ENCODE measurements at regions not wholly inside any gene's neighbourhood (a gene's known extent, or its start where the extent isn't known, plus 50 kb on each side); places are given as distances from the start of the nearest gene placed in this dataset.

GRCh38 chr3:28109829-28110228 is 131.6 kb upstream of the CMC1 start:
- ChIA-PET CTCF (no interaction called here), POLR2A (no interaction called here)
- TF ChIP-seq, protein P1, sequence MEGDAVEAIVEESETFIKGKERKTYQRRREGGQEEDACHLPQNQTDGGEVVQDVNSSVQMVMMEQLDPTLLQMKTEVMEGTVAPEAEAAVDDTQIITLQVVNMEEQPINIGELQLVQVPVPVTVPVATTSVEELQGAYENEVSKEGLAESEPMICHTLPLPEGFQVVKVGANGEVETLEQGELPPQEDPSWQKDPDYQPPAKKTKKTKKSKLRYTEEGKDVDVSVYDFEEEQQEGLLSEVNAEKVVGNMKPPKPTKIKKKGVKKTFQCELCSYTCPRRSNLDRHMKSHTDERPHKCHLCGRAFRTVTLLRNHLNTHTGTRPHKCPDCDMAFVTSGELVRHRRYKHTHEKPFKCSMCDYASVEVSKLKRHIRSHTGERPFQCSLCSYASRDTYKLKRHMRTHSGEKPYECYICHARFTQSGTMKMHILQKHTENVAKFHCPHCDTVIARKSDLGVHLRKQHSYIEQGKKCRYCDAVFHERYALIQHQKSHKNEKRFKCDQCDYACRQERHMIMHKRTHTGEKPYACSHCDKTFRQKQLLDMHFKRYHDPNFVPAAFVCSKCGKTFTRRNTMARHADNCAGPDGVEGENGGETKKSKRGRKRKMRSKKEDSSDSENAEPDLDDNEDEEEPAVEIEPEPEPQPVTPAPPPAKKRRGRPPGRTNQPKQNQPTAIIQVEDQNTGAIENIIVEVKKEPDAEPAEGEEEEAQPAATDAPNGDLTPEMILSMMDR (IDR thresholded peaks at IDR 0.05): no peak
- H3K36me3 ChIP-seq (ENCODE audit: insufficient read depth, low read length): no peaks in the 10 kb centered on the region
- H3K4me3 ChIP-seq (ENCODE audit: low read length): no peak overlapping the region
- H3K27me3 ChIP-seq (ENCODE audit: control insufficient read depth in 1 of 2, insufficient read depth in 2 of 2, low read length in 2 of 2): no peaks in the 10 kb centered on the region
- no peak overlapping the region for H3K27ac Mint-ChIP-seq
- intact Hi-C loops (cut with DNase I, micrococcal nuclease): no loop called here
- no peaks in the 10 kb centered on the region for H3K4me1 Mint-ChIP-seq (ENCODE audit: low read depth)
- ATAC-seq (ENCODE audit: poor library complexity) (no peak), DNase-seq (no peak)
- no peak overlapping the region for H3K27ac ChIP-seq (ENCODE audit: low read depth in 1 of 2, low read length in 2 of 2)
- H3K36me3 Mint-ChIP-seq (ENCODE audit: low read depth): no peaks in the 10 kb centered on the region
- H3K9me3 ChIP-seq (ENCODE audit: control insufficient read depth in 1 of 2, insufficient read depth in 1 of 2, low read length in 2 of 2): no peaks in the 10 kb centered on the region
- H3K4me1 ChIP-seq (ENCODE audit: insufficient read depth, low read length): no peaks in the 10 kb centered on the region
- H3K27me3 Mint-ChIP-seq: no peaks in the 10 kb centered on the region
- no peak overlapping the region for H3K4me3 Mint-ChIP-seq
- H3K9me3 Mint-ChIP-seq: no peaks in the 10 kb centered on the region

GRCh38 chr3:28110869-28111268 is 130.6 kb upstream of the CMC1 start:
- DNase-seq (no peak), ATAC-seq (ENCODE audit: poor library complexity) (no peak)
- H3K4me1 ChIP-seq (ENCODE audit: insufficient read depth, low read length): no peaks in the 10 kb centered on the region
- no peaks in the 10 kb centered on the region for H3K27me3 Mint-ChIP-seq
- intact Hi-C loops (cut with DNase I, micrococcal nuclease): no loop called here
- no peaks in the 10 kb centered on the region for H3K27me3 ChIP-seq (ENCODE audit: control insufficient read depth in 1 of 2, insufficient read depth in 2 of 2, low read length in 2 of 2)
- H3K4me3 Mint-ChIP-seq: no peak overlapping the region
- ChIA-PET POLR2A (no interaction called here), CTCF (no interaction called here)
- H3K27ac Mint-ChIP-seq: no peak overlapping the region
- TF ChIP-seq, protein P1 (IDR thresholded peaks at IDR 0.05): no peak
- H3K9me3 ChIP-seq (ENCODE audit: control insufficient read depth in 1 of 2, insufficient read depth in 1 of 2, low read length in 2 of 2): no peaks in the 10 kb centered on the region
- no peaks in the 10 kb centered on the region for H3K4me1 Mint-ChIP-seq (ENCODE audit: low read depth)
- H3K36me3 ChIP-seq (ENCODE audit: insufficient read depth, low read length): no peaks in the 10 kb centered on the region
- no peaks in the 10 kb centered on the region for H3K9me3 Mint-ChIP-seq
- no peaks in the 10 kb centered on the region for H3K36me3 Mint-ChIP-seq (ENCODE audit: low read depth)
- no peak overlapping the region for H3K4me3 ChIP-seq (ENCODE audit: low read length)
- no peak overlapping the region for H3K27ac ChIP-seq (ENCODE audit: low read depth in 1 of 2, low read length in 2 of 2)

DNA sequence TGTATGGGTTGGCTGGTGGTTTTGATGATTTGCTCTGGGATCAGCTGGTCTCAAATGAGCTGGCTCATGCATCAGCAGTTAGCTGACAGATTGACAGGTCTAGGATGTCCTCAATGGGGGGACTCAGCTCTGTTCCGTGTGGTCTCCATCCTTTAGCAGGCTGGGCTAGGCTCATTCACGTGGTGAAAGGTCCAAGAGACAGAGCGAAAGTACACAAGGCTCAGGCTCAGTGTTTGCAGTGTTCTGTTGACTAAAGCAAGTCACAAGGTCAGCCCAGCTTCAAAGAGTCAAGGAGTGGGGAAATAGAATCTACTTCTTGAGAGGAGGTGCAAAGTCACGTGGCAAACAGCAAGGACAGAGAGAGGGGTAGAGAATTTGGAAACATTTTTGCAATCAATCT is 126.5 kb upstream of the CMC1 start:
- H3K27me3 ChIP-seq (ENCODE audit: control insufficient read depth in 1 of 2, insufficient read depth in 2 of 2, low read length in 2 of 2): no peaks in the 10 kb centered on the region
- ChIA-PET CTCF (no interaction called here), POLR2A (no interaction called here)
- ATAC-seq (ENCODE audit: poor library complexity): no peak
- no peaks in the 10 kb centered on the region for H3K4me1 ChIP-seq (ENCODE audit: insufficient read depth, low read length)
- no peaks in the 10 kb centered on the region for H3K36me3 ChIP-seq (ENCODE audit: insufficient read depth, low read length)
- H3K27me3 Mint-ChIP-seq: no peaks in the 10 kb centered on the region
- no peaks in the 10 kb centered on the region for H3K36me3 Mint-ChIP-seq (ENCODE audit: low read depth)
- no peaks in the 10 kb centered on the region for H3K4me1 Mint-ChIP-seq (ENCODE audit: low read depth)
- H3K9me3 Mint-ChIP-seq: no peaks in the 10 kb centered on the region
- H3K4me3 Mint-ChIP-seq: no peak overlapping the region
- H3K27ac Mint-ChIP-seq: no peak overlapping the region
- no peak overlapping the region for H3K27ac ChIP-seq (ENCODE audit: low read depth in 1 of 2, low read length in 2 of 2)
- H3K9me3 ChIP-seq (ENCODE audit: control insufficient read depth in 1 of 2, insufficient read depth in 1 of 2, low read length in 2 of 2): no peaks in the 10 kb centered on the region
- no peak overlapping the region for H3K4me3 ChIP-seq (ENCODE audit: low read length)
- TF ChIP-seq, protein P1 (IDR thresholded peaks at IDR 0.05): no peak
- no peak for DNase-seq
- intact Hi-C loops (cut with DNase I, micrococcal nuclease): no loop called here
